ENCODE measurements at regions not wholly inside any gene's neighbourhood (a gene's known extent, or its start where the extent isn't known, plus 50 kb on each side); places are given as distances from the start of the nearest gene placed in this dataset.

DNA sequence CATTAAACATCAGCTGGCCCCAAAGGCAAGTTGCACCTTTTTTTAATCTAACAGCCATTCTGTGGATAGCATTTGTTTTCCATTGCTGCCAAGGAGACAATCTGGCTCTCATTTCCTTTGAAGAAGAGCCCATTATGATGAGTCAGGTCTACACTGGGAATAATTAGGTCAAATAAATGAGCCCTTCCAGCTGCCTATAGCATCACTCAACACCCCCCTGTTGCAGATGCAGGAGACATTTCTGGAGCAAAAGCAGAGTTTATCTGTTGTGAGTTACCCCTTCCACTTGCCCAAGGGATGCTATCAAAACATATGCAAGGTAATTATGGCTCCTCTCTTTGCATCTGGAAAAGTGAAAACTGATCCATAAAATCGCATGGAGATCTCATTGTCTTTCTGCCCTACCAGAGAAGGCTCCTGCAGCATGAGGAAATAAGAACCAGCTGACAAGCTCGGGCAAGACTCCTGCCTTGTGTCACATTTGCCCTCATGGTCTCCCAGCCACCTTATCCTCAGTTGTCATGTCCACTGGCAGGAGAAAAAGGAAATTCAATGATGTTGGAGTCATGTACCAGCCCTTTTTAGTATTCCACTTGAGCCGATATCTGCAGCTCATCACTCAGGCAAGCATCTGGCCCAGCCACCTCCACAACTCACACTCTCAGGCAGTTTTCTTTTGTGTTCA is 135.9 kb downstream of the SLC30A10 start:
- TF ChIP-seq, protein P1, sequence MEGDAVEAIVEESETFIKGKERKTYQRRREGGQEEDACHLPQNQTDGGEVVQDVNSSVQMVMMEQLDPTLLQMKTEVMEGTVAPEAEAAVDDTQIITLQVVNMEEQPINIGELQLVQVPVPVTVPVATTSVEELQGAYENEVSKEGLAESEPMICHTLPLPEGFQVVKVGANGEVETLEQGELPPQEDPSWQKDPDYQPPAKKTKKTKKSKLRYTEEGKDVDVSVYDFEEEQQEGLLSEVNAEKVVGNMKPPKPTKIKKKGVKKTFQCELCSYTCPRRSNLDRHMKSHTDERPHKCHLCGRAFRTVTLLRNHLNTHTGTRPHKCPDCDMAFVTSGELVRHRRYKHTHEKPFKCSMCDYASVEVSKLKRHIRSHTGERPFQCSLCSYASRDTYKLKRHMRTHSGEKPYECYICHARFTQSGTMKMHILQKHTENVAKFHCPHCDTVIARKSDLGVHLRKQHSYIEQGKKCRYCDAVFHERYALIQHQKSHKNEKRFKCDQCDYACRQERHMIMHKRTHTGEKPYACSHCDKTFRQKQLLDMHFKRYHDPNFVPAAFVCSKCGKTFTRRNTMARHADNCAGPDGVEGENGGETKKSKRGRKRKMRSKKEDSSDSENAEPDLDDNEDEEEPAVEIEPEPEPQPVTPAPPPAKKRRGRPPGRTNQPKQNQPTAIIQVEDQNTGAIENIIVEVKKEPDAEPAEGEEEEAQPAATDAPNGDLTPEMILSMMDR (conservative IDR thresholded peaks at IDR 0.05; ENCODE audit: low read depth, low read length): no peak
- TF ChIP-seq EZH2 (IDR thresholded peaks at IDR 0.05; ENCODE audit: low read length, unreplicated experiment) (no peak), EZH2phosphoT487 (IDR thresholded peaks at IDR 0.05; ENCODE audit: borderline replicate concordance, low read length) (no peak)

All from PC-3 (cell line).